ENCODE measurements at regions not wholly inside any gene's neighbourhood (a gene's known extent, or its start where the extent isn't known, plus 50 kb on each side); places are given as distances from the start of the nearest gene placed in this dataset.
"Not testable (repeated sequence)": the region's sequence is repeated elsewhere in the genome, so short reads cannot be mapped to it uniquely, and the experiment has no call there.

DNA sequence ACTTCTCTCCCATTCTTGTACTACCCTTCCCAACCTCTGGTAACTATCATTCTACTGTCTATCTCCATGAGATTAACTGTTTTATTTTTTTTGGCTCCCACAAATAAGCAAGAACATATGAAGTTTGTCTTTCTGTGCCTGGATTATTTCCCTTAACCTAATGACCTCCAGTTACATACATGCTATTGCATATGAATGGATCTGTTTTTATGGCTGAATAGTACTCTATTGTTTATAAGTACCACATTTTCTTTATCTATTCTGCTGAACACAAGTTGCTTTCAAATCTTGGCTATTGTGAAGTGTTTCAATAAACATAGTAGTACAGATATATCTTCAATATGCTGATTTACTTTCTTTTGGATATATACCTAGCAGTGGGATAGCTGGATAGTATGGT lies 376.6 kb upstream of the KCND2 start:
- Histone ChIP-seq H3K4me3 (ENCODE audit: insufficient read depth, low read depth, low read length) (no peak overlapping the region), H3K9me3 (ENCODE audit: control insufficient read depth, low read length) (no peaks in the 10 kb centered on the region), H3K27me3 (ENCODE audit: control insufficient read depth, insufficient read depth, low read length, poor library complexity, severe bottlenecking) (no peaks in the 10 kb centered on the region), H3K4me1 (ENCODE audit: control insufficient read depth, insufficient read depth, low read length) (no peaks in the 10 kb centered on the region), H3K36me3 (ENCODE audit: control insufficient read depth, insufficient read depth, low read length) (no peaks in the 10 kb centered on the region), H3K27ac (ENCODE audit: insufficient read depth, low read depth, low read length, poor library complexity, severe bottlenecking) (no peak overlapping the region)

DNA sequence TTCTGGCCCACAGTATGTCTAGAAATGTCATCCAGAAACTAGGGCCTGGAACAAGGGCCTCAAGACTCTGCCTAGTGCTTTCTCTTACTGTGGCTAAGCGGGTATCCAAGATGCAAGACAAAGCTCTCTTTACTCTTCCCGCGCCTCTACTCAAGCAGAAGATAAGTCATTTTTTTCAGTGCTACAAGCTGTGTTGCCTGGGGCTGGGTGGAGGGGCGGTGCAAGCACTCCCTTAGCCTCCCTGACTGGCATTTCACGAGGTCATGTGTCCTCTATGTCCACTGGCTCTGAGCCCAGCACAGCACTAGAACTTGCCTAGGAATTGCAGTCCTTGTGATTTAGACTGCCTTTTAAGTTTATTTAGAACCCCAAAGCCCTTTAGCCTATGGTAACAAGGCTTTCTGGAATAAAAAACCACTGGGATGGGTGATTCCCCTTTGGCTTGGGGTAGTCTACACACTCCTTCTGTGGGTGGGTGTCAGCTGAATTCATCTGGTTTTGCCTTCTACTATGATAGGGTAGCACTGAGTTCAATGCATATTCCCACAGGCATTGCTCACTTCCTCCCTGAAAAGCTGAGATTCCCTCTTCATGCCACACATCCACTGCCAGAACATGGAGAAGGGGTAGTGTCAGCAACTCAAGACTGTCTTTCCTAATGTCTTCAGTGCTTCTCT lies 371.8 kb upstream of the KCND2 start:
- H3K27me3 ChIP-seq (ENCODE audit: control insufficient read depth, insufficient read depth, low read length, poor library complexity, severe bottlenecking): no peaks in the 10 kb centered on the region
- no peak overlapping the region for H3K27ac ChIP-seq (ENCODE audit: insufficient read depth, low read depth, low read length, poor library complexity, severe bottlenecking)
- no peaks in the 10 kb centered on the region for H3K9me3 ChIP-seq (ENCODE audit: control insufficient read depth, low read length)
- no peak overlapping the region for H3K4me3 ChIP-seq (ENCODE audit: insufficient read depth, low read depth, low read length)
- H3K36me3 ChIP-seq (ENCODE audit: control insufficient read depth, insufficient read depth, low read length): no peaks in the 10 kb centered on the region
- WGBS, 2 experiments: 87 to 91% methylated on average over 5 of the region's 5 CpGs
- H3K4me1 ChIP-seq (ENCODE audit: control insufficient read depth, insufficient read depth, low read length): no peaks in the 10 kb centered on the region

DNA sequence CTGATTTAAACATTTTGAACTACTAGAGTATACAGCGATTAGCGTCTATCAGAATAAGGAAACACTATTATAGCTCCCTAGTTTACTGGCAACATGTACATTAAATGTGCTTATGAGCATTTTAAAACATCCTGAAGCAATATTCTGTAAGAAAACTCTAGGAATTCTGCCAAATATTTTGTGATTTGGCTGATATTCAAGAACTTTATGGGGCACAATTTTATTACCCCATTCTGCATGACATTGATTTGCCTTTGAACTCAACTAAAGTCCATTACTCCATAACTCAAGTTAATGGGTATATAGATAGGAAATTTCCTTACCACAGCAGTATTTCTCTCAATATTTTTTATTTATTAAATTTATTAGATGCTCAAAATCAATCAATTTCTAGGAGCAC lies 369.9 kb upstream of the KCND2 start:
- H3K27me3 ChIP-seq (ENCODE audit: control insufficient read depth, insufficient read depth, low read length, poor library complexity, severe bottlenecking): no peaks in the 10 kb centered on the region
- no peak overlapping the region for H3K4me3 ChIP-seq (ENCODE audit: insufficient read depth, low read depth, low read length)
- no peaks in the 10 kb centered on the region for H3K9me3 ChIP-seq (ENCODE audit: control insufficient read depth, low read length)
- H3K36me3 ChIP-seq (ENCODE audit: control insufficient read depth, insufficient read depth, low read length): no peaks in the 10 kb centered on the region
- no peak overlapping the region for H3K27ac ChIP-seq (ENCODE audit: insufficient read depth, low read depth, low read length, poor library complexity, severe bottlenecking)
- H3K4me1 ChIP-seq (ENCODE audit: control insufficient read depth, insufficient read depth, low read length): no peaks in the 10 kb centered on the region
- 100% methylated on average over 2 of the region's 2 CpGs; no CpG with 5 or more reads in 1 of the 2 experiments for WGBS, 2 experiments

DNA sequence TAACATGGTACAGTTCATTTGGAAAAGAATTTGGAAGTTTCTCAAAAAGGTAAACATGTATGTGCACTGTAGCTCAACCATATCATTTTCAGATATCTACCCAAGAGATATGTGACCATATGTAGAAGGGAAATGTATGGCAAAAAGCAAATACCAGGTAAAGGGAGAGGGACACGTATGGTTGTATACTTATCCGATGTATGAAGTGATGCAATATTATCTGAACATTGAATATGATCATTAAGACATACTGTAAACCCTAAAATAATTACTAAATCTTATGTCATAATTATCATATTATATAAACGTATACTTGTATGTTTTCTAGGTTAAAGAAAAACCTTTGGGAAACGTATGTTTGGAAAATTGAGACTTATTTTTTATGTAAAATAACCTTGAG lies 367.5 kb upstream of the KCND2 start:
- Histone ChIP-seq H3K4me1 (ENCODE audit: control insufficient read depth, insufficient read depth, low read length) (no peaks in the 10 kb centered on the region), H3K4me3 (ENCODE audit: insufficient read depth, low read depth, low read length) (no peak overlapping the region), H3K27ac (ENCODE audit: insufficient read depth, low read depth, low read length, poor library complexity, severe bottlenecking) (no peak overlapping the region), H3K9me3 (ENCODE audit: control insufficient read depth, low read length) (no peaks in the 10 kb centered on the region), H3K27me3 (ENCODE audit: control insufficient read depth, insufficient read depth, low read length, poor library complexity, severe bottlenecking) (no peaks in the 10 kb centered on the region), H3K36me3 (ENCODE audit: control insufficient read depth, insufficient read depth, low read length) (no peaks in the 10 kb centered on the region)
- WGBS, 2 experiments: no CpG with 5 or more reads among the region's 4 CpGs

DNA sequence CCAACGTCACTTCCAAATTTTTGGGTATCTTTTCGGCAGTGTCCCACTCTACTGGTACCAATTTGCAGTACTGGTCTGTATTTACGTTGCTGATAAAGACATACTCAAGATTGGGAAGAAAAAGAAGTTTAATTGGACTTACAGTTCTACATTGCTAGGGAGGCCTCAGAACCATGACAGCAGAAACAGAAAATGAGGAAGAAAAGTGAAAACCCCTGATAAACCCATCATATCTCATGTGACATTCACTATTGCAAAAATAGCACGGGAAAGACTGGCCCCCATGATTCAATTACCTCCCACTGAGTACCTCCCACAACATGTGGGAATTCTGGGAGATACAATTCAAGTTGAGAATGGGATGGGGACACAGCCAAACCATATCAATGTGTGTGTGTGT lies 364.0 kb upstream of the KCND2 start:
- Histone ChIP-seq H3K4me1 (ENCODE audit: control insufficient read depth, insufficient read depth, low read length) (no peaks in the 10 kb centered on the region), H3K27ac (ENCODE audit: insufficient read depth, low read depth, low read length, poor library complexity, severe bottlenecking) (no peak overlapping the region), H3K27me3 (ENCODE audit: control insufficient read depth, insufficient read depth, low read length, poor library complexity, severe bottlenecking) (no peaks in the 10 kb centered on the region), H3K4me3 (ENCODE audit: insufficient read depth, low read depth, low read length) (no peak overlapping the region), H3K9me3 (ENCODE audit: control insufficient read depth, low read length) (no peaks in the 10 kb centered on the region), H3K36me3 (ENCODE audit: control insufficient read depth, insufficient read depth, low read length) (no peaks in the 10 kb centered on the region)
- 92 to 98% methylated on average over 4 of the region's 4 CpGs for WGBS, 2 experiments

DNA sequence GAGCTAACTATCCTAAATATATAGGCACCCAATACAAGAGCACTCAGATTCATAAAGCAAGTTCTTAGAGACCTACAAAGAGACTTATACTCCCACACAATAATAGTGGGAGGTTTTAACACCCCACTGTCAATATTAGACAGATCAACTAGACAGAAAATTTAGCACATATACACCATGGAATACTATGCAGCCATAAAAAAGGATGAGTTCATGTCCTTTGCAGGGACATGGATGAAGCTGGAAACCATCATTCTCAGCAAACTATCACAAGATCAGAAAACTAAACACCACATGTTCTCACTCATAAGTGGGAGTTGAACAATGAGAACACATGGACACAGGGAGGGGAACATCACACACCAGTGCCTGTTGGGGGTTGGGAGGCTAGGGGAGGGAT lies 358.9 kb upstream of the KCND2 start:
- H3K4me1 ChIP-seq (ENCODE audit: control insufficient read depth, insufficient read depth, low read length); H3K36me3 ChIP-seq (ENCODE audit: control insufficient read depth, insufficient read depth, low read length); H3K4me3 ChIP-seq (ENCODE audit: insufficient read depth, low read depth, low read length); H3K9me3 ChIP-seq (ENCODE audit: control insufficient read depth, low read length); H3K27ac ChIP-seq (ENCODE audit: insufficient read depth, low read depth, low read length, poor library complexity, severe bottlenecking); H3K27me3 ChIP-seq (ENCODE audit: control insufficient read depth, insufficient read depth, low read length, poor library complexity, severe bottlenecking): not testable (repeated sequence)

DNA sequence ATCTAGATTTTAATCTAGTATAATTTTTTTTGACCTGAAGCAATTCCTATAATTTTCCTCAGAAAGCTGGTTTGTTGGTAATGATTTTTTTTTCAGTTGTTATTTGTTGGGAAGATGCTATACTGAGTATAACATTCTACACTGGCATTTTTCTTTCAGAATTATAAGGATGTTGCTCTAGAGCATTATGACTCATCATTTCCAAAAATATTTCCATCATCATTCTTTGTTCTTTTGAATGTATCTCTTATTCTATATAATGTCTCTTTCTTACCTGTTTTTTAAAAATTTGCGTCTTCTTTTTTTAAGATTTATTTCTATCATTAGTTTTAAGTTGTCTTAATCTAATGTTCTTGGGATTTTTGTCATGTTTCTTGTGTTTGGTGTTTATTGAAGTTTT lies 356.5 kb upstream of the KCND2 start:
- no peaks in the 10 kb centered on the region for H3K36me3 ChIP-seq (ENCODE audit: control insufficient read depth, insufficient read depth, low read length)
- no peak overlapping the region for H3K27ac ChIP-seq (ENCODE audit: insufficient read depth, low read depth, low read length, poor library complexity, severe bottlenecking)
- WGBS, 2 experiments: no CpG with 5 or more reads among the region's 1 CpG
- no peaks in the 10 kb centered on the region for H3K4me1 ChIP-seq (ENCODE audit: control insufficient read depth, insufficient read depth, low read length)
- H3K27me3 ChIP-seq (ENCODE audit: control insufficient read depth, insufficient read depth, low read length, poor library complexity, severe bottlenecking): no peaks in the 10 kb centered on the region
- H3K9me3 ChIP-seq (ENCODE audit: control insufficient read depth, low read length): no peaks in the 10 kb centered on the region
- H3K4me3 ChIP-seq (ENCODE audit: insufficient read depth, low read depth, low read length): no peak overlapping the region

DNA sequence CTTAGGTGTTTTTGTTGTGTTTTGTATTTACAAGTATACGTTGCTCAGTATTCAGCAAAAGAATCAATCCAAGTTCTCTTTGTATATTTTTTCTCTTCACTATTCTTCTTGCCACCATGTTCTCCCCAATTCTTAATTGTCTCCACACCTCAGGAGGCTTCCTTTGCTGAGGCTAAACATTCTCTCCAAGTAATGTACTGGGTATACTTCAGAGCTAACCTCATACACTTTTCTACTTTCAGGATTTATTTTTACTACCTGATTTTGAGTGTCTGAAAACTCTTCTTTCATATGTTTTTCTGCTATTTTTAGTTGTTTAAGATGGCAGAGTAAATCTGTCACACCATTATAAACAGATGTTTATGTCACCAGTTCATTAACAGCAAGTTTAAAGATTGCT lies 354.8 kb upstream of the KCND2 start:
- H3K4me1 ChIP-seq (ENCODE audit: control insufficient read depth, insufficient read depth, low read length): no peaks in the 10 kb centered on the region
- H3K36me3 ChIP-seq (ENCODE audit: control insufficient read depth, insufficient read depth, low read length): no peaks in the 10 kb centered on the region
- no peaks in the 10 kb centered on the region for H3K9me3 ChIP-seq (ENCODE audit: control insufficient read depth, low read length)
- 43 to 46% methylated on average over 1 of the region's 1 CpG for WGBS, 2 experiments
- H3K4me3 ChIP-seq (ENCODE audit: insufficient read depth, low read depth, low read length): no peak overlapping the region
- H3K27me3 ChIP-seq (ENCODE audit: control insufficient read depth, insufficient read depth, low read length, poor library complexity, severe bottlenecking): no peaks in the 10 kb centered on the region
- H3K27ac ChIP-seq (ENCODE audit: insufficient read depth, low read depth, low read length, poor library complexity, severe bottlenecking): no peak overlapping the region

DNA sequence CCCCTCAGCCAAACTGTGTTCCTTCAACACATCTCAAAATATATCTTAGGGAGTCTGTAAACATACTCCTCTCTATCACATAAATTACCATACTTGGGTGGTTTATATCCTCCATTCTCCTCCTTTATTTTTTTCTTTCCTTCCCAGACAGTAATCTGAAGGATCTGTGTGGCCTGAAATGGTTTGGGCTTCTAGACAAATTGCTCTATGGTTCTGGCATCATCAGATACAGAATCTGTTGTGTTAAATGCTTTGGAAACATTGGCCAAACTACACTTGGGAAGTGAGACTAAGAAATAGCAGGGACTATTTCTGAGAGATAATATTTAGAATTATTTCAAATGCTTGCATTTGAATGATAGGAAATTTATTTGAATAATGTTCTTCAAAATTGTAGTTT lies 353.0 kb upstream of the KCND2 start:
- Histone ChIP-seq H3K9me3 (ENCODE audit: control insufficient read depth, low read length) (no peaks in the 10 kb centered on the region), H3K27me3 (ENCODE audit: control insufficient read depth, insufficient read depth, low read length, poor library complexity, severe bottlenecking) (no peaks in the 10 kb centered on the region), H3K4me1 (ENCODE audit: control insufficient read depth, insufficient read depth, low read length) (no peaks in the 10 kb centered on the region), H3K4me3 (ENCODE audit: insufficient read depth, low read depth, low read length) (no peak overlapping the region), H3K36me3 (ENCODE audit: control insufficient read depth, insufficient read depth, low read length) (no peaks in the 10 kb centered on the region), H3K27ac (ENCODE audit: insufficient read depth, low read depth, low read length, poor library complexity, severe bottlenecking) (no peak overlapping the region)

DNA sequence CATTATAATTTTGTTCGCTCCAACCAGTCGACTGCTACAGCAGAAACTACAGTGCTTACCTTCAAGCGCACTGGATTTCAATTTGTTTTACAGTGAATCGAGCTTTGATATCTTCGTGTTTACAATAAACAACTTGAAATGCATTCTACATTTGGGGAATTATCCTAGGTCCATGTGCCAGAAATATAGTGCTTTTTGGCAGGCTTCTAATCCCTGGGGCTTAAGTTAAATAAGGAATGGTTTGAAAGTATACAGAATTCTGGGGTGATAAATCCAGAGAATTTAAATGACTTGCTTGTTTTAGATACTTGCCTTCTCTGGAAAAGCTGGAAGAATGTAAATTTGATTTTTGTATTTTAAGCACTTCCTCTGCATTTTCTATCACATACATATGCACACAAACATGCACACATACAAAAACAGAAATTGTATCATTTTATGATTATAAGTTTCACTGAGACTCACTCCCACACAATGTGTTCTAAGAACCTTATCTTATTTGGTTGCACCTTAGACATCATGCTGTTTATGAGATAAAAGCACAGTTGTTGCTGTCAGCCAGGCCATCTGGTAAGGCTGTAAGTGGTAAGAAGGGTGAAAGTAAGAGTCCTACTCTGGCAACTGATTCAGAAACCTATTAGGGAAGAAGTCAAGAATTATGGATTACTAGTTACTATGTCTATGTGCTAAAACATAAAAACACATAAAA lies 347.2 kb upstream of the KCND2 start:
- WGBS, 2 experiments: 95 to 96% methylated on average over 5 of the region's 5 CpGs
- Histone ChIP-seq H3K9me3 (ENCODE audit: control insufficient read depth, low read length) (no peaks in the 10 kb centered on the region), H3K4me3 (ENCODE audit: insufficient read depth, low read depth, low read length) (no peak overlapping the region), H3K27ac (ENCODE audit: insufficient read depth, low read depth, low read length, poor library complexity, severe bottlenecking) (no peak overlapping the region), H3K36me3 (ENCODE audit: control insufficient read depth, insufficient read depth, low read length) (no peaks in the 10 kb centered on the region), H3K27me3 (ENCODE audit: control insufficient read depth, insufficient read depth, low read length, poor library complexity, severe bottlenecking) (no peaks in the 10 kb centered on the region), H3K4me1 (ENCODE audit: control insufficient read depth, insufficient read depth, low read length) (peaks cover 8% of the 10 kb centered on the region)

All from ectodermal cell (in vitro differentiated cells).